HG02973 (cell line): ENCODE measurements at regions not wholly inside any gene's neighbourhood (a gene's known extent, or its start where the extent isn't known, plus 50 kb on each side); places are given as distances from the start of the nearest gene placed in this dataset.

Source experiments
- ATAC-seq: cut with Tn5 transposase; IDR thresholded peaks from one replicate; pipeline ENCODE4 v1.9.1; 2021; ENCODE audit warnings: moderate library complexity; ENCODE audit not compliant: unreplicated experiment

DNA sequence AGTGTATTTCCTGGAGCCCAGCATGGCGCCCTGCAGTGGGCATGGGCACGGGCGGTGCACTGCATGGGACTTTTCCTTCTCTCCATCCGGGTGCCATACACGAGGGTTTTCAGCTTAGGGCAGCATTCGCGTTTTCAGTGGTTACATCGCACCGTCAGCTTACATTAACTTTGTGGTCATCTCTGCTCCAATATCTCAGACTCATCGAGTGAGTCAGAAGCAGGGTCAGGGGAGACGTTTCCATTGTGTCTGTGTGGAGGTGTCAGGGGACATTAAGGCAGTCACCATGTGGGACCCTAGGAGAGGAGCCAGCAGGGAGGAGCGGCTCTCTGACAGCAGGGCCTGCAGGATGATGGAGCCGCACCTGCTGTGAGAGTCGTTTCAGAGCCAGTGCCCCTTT, 541.0 kb downstream of the FGF9 start:
- no peak for ATAC-seq

DNA sequence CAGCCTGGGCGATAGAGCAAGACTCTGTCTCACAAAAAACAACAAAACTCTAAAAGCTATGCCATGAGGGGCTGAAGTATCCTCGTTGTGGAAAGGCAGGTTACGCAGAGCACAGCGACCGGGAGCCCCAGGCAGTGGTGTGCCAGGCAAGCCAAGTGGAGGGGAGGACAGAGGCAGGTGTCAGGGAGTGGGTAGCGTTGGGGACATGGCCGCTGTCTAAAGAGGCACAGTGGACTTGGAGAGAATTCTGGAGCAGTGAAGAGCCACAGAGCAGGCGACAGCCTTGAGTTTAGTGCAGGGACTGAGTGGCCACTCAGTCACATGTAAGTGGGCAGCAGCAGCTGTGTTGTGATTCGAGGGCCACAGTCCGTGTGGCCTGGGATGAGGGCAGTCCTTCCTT, 541.7 kb downstream of the FGF9 start:
- ATAC-seq: no peak

- no peak for ATAC-seq
Observed at GRCh38 chr13:22214184-22214583, 543.3 kb downstream of the FGF9 start.

DNA sequence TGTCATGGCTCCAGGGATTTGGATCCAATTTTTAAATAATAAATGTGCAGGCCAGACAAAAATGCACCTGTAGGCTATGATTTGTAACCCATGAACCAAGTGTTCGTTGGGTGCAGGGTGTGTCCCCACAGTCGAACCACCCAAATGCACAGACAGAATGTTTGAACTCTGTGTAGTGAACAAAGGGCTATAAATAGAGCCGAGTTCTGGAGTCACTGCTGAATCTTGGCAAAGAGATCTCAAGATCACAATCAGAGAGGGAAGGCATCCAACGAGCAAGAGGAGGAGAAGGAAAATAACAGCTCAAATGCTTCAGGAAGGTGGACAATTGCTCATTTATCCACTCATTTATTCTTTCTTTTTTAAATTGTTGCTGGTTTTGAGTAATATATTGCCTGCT, 547.9 kb downstream of the FGF9 start:
- no peak for ATAC-seq

GRCh38 chr13:22219709-22220108, 548.8 kb downstream of the FGF9 start:
- ATAC-seq: no peak

- no peak for ATAC-seq
Observed at GRCh38 chr13:22220151-22221135, 549.6 kb downstream of the FGF9 start.

DNA sequence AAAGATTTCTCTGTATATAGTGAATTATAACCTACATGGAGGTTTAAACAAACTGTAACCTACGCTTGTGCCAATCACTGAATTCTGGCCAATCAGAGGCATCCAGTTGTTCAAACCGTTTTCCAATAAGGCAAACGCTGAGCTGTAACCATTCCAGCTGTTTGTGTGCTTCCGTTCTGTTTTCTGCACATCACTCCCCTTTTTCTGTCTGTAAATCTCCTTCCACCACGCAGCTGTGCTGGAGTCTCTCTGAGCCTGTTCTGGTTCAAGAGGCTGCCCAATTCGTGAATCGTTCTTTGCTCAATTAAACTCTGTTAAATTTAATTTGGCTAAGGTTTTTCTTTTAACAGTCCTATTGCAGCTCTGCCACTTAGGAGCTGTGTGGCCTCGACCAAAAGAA, 552.5 kb downstream of the FGF9 start:
- no peak for ATAC-seq

DNA sequence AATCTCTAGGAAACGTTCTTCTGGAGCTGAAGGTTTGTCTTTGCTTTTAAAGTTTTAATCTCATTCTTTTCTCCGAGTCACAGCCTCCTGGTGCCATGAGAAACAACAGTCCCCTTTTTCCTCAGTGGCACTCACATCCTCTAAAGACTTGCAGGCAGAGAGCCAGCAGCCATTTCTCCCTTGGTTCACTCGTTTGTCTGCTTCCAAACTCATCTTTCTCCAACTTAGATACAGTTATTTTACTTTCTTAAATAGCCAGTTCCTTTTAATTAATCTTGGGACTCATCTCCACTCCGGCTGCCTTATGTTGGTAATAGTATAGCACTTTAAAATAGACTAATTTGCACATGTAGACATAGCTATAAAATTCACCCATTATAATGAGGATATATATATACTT, 555.2 kb downstream of the FGF9 start:
- no peak for ATAC-seq

DNA sequence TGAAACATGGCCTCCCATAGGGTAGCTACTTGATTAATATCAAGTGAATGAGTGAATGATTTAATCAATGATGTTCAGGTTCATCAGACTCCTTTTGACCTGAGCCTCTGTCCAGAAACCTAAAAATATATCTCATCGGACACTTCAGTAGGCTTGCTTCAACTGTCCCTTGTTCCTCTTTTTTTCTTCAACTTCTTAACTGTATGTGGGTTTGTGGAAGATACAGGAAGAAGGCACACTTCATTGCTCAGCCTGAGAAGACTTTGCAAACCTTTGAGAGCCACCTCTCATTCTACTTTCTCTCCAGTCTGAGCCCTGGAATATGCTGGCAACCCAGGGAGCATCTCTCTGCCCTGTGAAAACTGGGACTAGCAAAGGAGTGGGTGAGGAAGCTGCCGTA, 557.0 kb downstream of the FGF9 start:
- no peak for ATAC-seq

DNA sequence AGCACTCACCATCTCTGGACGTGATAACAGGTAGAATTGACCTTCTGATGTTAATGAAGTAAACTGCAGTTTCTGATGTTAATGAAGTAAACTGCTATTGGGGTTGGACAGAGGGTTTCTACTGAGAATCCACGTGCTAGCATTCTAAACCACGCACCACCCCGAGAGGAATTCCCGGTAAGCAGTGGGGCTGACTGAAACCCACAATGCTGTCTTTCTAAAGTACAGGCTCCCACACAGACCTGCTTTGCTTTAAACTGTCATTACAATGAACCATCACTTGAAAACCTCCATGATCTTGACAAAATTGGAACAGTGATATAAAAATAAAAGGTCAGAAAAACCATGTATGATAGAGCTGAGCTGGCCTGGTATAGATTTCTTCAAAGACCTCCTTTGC, 559.0 kb downstream of the FGF9 start:
- no peak for ATAC-seq

DNA sequence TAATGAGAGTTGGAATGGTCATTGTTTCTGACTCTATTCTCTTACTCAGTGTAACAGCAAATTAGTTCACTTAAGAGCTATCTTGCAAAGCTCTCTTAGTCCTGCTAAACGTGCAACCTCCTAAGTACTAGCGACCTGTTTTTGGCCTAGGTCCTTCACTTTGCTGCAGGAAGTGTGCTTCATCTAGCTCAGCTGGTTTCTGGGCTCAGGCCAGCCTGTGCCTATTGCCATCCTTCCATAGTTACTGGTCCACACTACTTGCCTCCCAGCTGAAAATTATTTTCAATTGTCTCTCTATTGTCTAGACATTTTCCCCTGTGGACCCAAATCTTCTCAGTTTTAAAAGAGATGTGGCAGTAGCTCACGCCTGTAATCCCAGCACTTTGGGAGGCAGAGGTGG, 561.3 kb downstream of the FGF9 start:
- ATAC-seq: no peak

- ATAC-seq: no peak
Observed at GRCh38 chr13:22235285-22235949, 564.5 kb downstream of the FGF9 start.

GRCh38 chr13:22235950-22236290, 565.0 kb downstream of the FGF9 start:
- no peak for ATAC-seq

DNA sequence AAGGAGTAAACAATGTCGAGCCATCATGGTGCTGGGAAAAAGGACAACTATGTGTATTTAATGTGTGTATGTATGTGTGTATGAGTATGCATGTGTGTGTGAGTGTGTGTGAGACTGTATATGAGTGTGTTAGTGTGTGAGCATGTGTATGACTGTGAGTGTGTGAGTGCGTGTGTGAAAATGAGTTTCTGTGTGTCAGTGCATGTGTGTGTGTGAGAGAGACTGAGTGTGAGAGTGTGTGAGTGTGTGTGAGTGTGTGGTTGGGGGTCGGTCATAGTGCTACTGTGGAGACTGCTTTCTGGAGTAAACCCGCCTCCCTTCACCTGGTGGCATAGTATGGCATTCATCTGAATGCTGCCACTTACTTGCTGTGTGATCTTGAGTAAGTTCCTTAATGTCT, 567.4 kb downstream of the FGF9 start:
- ATAC-seq: no peak

DNA sequence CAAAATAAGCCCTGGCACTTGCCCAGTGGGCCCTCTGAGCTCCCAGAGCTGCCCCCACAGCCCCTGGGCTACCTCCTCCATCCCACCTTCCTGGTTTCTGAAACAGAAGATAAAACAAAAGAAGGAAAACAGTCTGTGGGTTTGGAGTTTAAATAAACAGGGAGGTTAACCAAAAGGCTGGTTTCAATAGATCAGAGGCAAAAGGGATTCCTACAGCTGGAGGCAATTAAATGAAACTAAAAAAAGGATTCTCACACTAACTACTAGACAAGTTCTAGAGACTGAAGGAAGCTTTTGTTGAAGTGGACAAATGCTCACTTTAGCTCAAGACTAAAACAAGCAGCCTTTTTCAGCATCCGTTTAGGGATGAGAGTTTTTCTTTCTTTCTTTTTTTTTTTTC, 569.8 kb downstream of the FGF9 start:
- ATAC-seq: no peak

GRCh38 chr13:22243469-22244163, 572.7 kb downstream of the FGF9 start:
- ATAC-seq: no peak

DNA sequence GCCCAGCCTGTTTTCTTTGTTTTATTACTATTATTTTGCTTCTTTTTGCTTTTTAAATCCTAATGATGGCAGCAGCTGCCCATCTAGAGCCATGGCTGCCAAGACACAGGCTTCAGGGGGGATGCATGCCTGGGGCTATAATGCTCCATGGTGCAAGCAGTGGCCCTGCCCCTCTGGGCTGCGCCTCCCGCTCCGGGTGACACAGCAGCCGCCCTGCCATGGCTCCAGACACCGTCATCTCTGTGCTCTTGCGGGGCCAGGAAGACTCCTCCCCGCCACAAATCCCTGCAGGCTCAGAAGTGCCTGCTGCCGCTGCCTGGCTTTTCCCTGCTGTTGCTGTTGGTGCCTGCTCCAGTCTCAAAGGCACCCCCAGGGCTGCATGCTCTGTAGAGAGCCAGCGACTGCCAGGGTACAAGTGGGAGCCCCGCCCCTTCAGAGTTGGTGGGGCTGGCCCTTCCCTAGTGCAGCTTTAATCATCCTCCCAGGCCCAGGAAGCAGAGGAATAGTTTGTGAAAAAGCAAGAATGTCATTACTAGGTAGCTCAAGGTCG, 581.5 kb downstream of the FGF9 start:
- no peak for ATAC-seq

DNA sequence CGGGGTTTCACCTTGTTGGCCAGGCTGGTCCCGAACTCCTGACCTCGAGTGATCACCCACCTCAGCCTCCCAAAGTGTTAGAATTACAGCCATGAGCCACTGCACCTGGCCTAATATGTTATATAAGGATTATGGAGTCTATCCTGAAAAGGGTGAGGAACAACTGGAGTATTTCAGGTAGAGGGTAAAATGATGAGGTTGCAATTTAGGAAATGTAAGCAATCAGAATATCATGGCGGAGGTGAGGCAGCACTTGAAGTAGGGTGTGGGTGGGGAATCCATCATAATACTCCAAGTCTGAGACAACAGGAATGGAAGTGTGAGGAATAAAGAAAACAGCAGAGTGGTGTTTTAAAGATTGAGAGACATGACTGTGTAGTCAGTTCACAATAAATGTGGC, 582.2 kb downstream of the FGF9 start:
- no peak for ATAC-seq

DNA sequence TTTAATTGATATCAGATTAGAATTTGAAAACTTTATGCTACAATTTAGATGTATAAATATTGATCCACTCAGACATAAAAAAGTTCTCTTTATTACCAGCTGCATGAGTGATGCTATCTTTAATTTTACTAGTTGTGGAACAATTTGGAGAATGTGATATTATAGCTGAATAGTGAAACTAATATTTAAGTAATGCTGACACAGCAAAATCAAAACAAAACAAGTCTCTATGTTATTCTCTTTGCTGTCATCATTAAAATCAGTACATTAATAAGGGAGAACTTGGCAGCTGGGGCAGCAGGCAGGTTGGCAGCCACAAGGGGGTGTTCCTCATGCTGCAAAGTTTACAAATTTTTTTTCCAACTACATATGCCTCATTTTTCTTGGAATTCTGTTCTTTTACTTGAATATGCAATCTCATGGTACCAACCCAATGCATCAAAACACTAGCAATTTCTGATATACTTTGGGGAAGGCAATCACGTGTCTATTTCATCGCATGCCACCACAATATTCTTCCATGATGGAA, 585.3 kb downstream of the FGF9 start:
- ATAC-seq: no peak

DNA sequence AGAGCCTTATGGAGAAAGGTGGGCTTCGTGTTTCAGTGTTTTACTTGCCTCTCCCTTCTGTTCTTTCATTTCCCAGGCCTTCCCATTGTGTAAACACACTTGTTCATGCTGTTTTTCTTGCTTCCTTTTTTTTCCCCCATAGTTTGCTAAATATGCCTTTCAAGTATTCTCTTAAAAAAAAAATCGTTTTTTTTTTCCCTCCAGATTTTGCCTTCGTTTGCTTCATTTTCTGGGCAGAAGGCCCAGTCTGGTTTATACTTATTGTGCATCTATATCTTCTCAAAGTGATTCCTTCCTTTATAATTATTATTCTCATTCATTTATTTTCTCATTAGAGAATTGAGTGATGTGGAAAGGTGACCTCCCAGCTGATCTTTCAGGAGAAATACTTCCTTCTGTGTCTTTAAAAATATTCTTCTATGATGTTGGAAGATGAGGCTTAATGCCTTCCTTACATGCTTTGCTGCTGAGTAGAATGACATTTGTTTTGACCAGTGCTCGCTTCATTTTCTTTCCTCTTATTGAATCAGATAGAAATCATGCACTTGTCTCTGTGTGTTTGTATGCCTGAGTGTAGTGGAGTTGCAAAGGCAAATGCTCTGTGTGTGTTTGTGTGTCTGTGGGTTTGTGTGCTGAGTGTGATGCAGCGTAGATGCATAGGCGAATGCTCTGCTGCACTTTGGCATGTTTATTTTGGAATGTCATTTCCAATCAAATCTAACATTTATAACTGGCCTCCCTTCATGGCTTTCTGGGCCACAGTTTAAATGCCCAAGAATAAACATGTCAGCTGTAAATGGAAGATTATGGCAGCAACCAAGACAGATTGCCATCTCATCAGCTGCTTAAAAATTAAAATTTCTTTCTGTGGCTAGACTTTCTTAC, 591.4 kb downstream of the FGF9 start:
- ATAC-seq: no peak
